ENCODE measurements at regions not wholly inside any gene's neighbourhood (a gene's known extent, or its start where the extent isn't known, plus 50 kb on each side); places are given as distances from the start of the nearest gene placed in this dataset.
A peak's percentile ranks its signal among the peaks of the same experiment; 100 is the strongest.

DNA sequence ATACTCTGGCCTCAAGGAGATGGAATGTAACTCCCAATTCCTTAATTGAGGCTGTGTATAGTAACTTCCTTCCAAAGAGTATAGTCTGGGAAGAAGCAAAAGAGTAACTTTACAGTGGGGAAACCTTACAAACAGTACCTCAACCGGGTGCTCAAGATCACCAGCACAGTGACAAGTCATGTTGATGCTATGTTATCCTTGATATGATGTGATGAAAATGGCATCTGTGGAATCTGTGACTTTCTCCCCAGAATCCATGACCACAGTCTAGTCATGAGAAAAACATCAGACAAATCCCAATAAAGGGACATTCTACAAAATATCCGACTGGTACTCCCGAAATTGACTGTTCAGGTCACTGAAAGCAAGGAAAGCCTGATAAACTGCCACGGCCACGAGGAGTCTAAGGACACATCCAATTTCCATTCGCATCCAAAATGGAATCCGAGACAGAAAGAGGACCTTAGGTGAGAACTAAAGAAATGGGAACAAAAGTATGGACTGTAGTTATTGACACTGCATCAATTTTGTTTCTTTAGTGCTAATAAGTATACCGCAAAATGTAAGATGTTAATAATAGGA, 97.3 kb upstream of the FRMD6 start:
- intact Hi-C loops (cut with DNase I) = no loop called here
- H3K36me3 ChIP-seq (replicated peaks in 1 of 2) = no peaks in the 10 kb centered on the region
- no peak for TF ChIP-seq POLR2A (IDR thresholded peaks at IDR 0.05)
- TF ChIP-seq, protein P1, sequence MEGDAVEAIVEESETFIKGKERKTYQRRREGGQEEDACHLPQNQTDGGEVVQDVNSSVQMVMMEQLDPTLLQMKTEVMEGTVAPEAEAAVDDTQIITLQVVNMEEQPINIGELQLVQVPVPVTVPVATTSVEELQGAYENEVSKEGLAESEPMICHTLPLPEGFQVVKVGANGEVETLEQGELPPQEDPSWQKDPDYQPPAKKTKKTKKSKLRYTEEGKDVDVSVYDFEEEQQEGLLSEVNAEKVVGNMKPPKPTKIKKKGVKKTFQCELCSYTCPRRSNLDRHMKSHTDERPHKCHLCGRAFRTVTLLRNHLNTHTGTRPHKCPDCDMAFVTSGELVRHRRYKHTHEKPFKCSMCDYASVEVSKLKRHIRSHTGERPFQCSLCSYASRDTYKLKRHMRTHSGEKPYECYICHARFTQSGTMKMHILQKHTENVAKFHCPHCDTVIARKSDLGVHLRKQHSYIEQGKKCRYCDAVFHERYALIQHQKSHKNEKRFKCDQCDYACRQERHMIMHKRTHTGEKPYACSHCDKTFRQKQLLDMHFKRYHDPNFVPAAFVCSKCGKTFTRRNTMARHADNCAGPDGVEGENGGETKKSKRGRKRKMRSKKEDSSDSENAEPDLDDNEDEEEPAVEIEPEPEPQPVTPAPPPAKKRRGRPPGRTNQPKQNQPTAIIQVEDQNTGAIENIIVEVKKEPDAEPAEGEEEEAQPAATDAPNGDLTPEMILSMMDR (IDR thresholded peaks at IDR 0.05) = no peak
- H3K27ac ChIP-seq = no peak overlapping the region
- 88 to 93% (median 92%) methylated on average over 8 of the region's 8 CpGs for WGBS, 4 donors
- no peaks in the 10 kb centered on the region for H3K9me3 ChIP-seq (replicated peaks in 1 of 3)
- H3K27me3 ChIP-seq = no peaks in the 10 kb centered on the region
- H3K4me3 ChIP-seq = no peak overlapping the region
- peaks cover 0 to 4% of the 10 kb centered on the region in 2 donors for H3K4me1 ChIP-seq (replicated peaks in 1 of 2)
- no peak for DNase-seq

DNA sequence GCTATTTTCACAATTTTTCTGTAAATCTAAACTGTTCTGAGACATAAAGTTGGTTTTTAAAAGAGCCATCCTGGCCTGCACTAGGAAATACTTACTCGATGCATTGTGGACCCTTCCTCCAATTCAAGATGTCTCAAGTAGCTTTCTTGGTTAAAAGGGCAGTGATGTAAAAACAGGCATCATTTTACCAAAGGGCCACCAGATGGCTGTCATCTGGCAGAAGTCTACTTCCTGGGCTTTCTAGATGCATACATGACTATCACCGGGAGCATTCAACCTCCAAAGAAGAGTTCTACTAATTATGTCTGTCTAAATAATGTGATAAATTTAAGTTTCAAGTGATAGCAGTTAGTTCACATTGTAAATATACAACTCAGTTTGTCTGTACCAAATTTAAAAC, 96.8 kb upstream of the FRMD6 start:
- DNase-seq = peak in 1 of 7 donors; percentile 7
- H3K4me1 ChIP-seq (replicated peaks in 1 of 2) = peaks cover 0 to 4% of the 10 kb centered on the region in 2 donors
- 63 to 91% (median 81%) methylated on average over 2 of the region's 2 CpGs for WGBS, 4 donors
- intact Hi-C loops (cut with DNase I) = no loop called here
- no peaks in the 10 kb centered on the region for H3K27me3 ChIP-seq
- H3K9me3 ChIP-seq (replicated peaks in 1 of 3) = no peaks in the 10 kb centered on the region
- H3K27ac ChIP-seq = no peak overlapping the region
- no peak overlapping the region for H3K4me3 ChIP-seq
- H3K36me3 ChIP-seq (replicated peaks in 1 of 2) = no peaks in the 10 kb centered on the region
- TF ChIP-seq, protein P1 (IDR thresholded peaks at IDR 0.05) = peak in 1 of 6 experiments; percentile 8
- no peak for TF ChIP-seq POLR2A (IDR thresholded peaks at IDR 0.05)

DNA sequence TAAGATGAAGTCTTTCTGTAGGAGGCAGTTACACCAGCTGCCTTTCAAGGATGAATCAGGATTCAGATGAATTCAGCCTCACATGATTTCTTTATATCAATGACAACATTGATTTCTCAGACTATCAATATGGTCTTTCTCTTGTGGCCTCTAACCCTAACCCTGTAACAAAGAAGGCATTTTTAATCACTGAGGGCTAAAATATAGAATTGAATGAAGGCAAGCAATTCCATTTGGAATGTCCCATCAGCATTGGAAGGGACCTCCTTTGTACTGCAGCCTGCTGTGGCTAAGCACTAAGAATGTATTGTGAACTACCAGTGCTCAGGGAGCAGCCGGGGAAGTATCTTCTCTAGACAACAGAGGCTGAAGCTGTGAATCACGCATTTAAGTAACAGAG, 90.6 kb upstream of the FRMD6 start:
- Histone ChIP-seq H3K36me3 (replicated peaks in 1 of 2) (no peaks in the 10 kb centered on the region), H3K27me3 (no peaks in the 10 kb centered on the region), H3K27ac (no peak overlapping the region), H3K4me1 (replicated peaks in 1 of 2) (peaks cover 0 to 4% of the 10 kb centered on the region in 2 donors), H3K4me3 (no peak overlapping the region), H3K9me3 (replicated peaks in 1 of 3) (no peaks in the 10 kb centered on the region)
- TF ChIP-seq, protein P1 (IDR thresholded peaks at IDR 0.05) = no peak
- no peak for TF ChIP-seq POLR2A (IDR thresholded peaks at IDR 0.05)
- intact Hi-C loops (cut with DNase I) = no loop called here
- DNase-seq = no peak
- WGBS, 4 donors = 96 to 100% (median 97%) methylated on average over 2 of the region's 2 CpGs

DNA sequence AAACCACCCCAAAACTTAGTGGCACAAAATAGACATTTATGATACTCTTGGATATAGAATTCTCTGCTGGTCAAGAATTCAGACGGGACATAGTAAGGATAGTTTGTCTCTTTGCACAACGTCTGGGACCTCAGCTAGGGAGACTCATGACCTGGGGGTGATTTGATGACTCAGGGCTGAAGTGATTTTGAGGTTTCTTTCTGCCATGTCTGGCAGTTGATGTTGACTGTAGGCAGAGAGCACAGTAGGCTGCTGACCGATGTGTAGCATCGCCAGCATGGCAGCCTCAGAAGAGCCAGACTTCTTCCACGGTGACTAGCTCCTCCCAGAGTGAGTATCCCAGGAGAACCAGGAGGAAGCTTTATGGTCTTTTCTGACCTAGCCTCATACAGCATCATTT, 88.9 kb upstream of the FRMD6 start:
- H3K4me1 ChIP-seq (replicated peaks in 1 of 2) = peaks cover 0 to 4% of the 10 kb centered on the region in 2 donors
- H3K27ac ChIP-seq = no peak overlapping the region
- no peaks in the 10 kb centered on the region for H3K36me3 ChIP-seq (replicated peaks in 1 of 2)
- no peaks in the 10 kb centered on the region for H3K9me3 ChIP-seq (replicated peaks in 1 of 3)
- no peak overlapping the region for H3K4me3 ChIP-seq
- no peaks in the 10 kb centered on the region for H3K27me3 ChIP-seq
- WGBS, 4 donors = 89 to 97% (median 93%) methylated on average over 5 of the region's 5 CpGs
- DNase-seq = no peak
- no peak for TF ChIP-seq POLR2A (IDR thresholded peaks at IDR 0.05)
- TF ChIP-seq, protein P1 (IDR thresholded peaks at IDR 0.05) = no peak
- intact Hi-C loops (cut with DNase I) = no loop called here

Data from adrenal gland (tissue), 9 donors.